Endothelial cell of umbilical vein (primary cell): ENCODE measurements at regions not wholly inside any gene's neighbourhood (a gene's known extent, or its start where the extent isn't known, plus 50 kb on each side); places are given as distances from the start of the nearest gene placed in this dataset.

Source experiments
- BruUV-seq: library from RNA; stranded (reverse); fragments of 400-500 nt; replicated peaks from 2 replicates; lab custom pipeline; 2021; lab: Mats Ljungman, UMichigan
- CTCF ChIA-PET: fragments of 300-600, 350-600 bp; sonication (Branson Sonifier 250); formaldehyde crosslinking; loops from one replicate; lab custom pipeline; 2021; ENCODE audit warnings: antibody characterized with exemption, inconsistent platforms; lab: Charles Lee
- POLR2A ChIA-PET: fragments of 300-600, 350-600 bp; sonication (Branson Sonifier 250); formaldehyde crosslinking; loops from one replicate; lab custom pipeline; 2021; ENCODE audit warnings: antibody characterized with exemption, inconsistent platforms; lab: Charles Lee
- DNase-seq: peaks from one replicate; pipeline ENCODE4 v3.0.0-alpha.2; 2011; ENCODE audit warnings: low read depth, low spot score
- FAIRE-seq: peaks from 2 replicates; lab custom pipeline; 2011; peaks lifted over from hg19 to GRCh38; lab: Jason Lieb, UNC
- H2AFZ ChIP-seq: 2 replicates; pipeline ENCODE4 v1.6.0; 2012; ENCODE audit warnings: low read depth, low read length, control low read depth, inconsistent platforms
- H3K27ac ChIP-seq: 2 replicates; pipeline ENCODE4 v1.5.1; 2011; ENCODE audit warnings: low read depth, mild to moderate bottlenecking, control low read depth, low read length, moderate library complexity; ENCODE audit not compliant: insufficient read depth
- H3K27me3 ChIP-seq, 2 experiments: 2 replicates each; pipeline versions ENCODE4 v1.6.0 to v1.6.1; 2011; ENCODE audit warnings: low read length in 2 of 2, mixed read lengths in 1 of 2; ENCODE audit not compliant: control insufficient read depth in 2 of 2, insufficient read depth in 2 of 2
- H3K36me3 ChIP-seq, 2 experiments: 2 replicates in 1 of 2; 3 replicates in 1 of 2; pipeline ENCODE4 v1.5.1; 2011; ENCODE audit warnings: low read length in 2 of 2, mild to moderate bottlenecking in 1 of 2, moderate library complexity in 1 of 2; ENCODE audit not compliant: control insufficient read depth in 2 of 2, insufficient read depth in 2 of 2; ENCODE audit errors: extremely low read depth in 1 of 2
- H3K4me1 ChIP-seq: 3 replicates; pipeline ENCODE4 v1.5.1; 2011; ENCODE audit warnings: mild to moderate bottlenecking, low read length; ENCODE audit not compliant: control insufficient read depth, insufficient read depth; ENCODE audit errors: extremely low read depth
- H3K4me2 ChIP-seq: 2 replicates; pipeline ENCODE4 v1.6.1; 2011; ENCODE audit warnings: low read length, control low read depth, mixed read lengths; ENCODE audit not compliant: insufficient read depth
- H3K4me3 ChIP-seq, 3 experiments: fragments of 200-600 bp in 1 of 3; sonication (generic), shearing (Covaris generic) in 1 of 3; replicated peaks in 1 of 3; 2 replicates each; pipeline ENCODE4 v1.5.1; 2011 to 2016; ENCODE audit warnings: control low read depth in 3 of 3, low read length in 3 of 3, mild to moderate bottlenecking in 2 of 3, inconsistent platforms in 1 of 3, low read depth in 1 of 3, moderate library complexity in 1 of 3; ENCODE audit not compliant: insufficient read depth in 1 of 3
- H3K79me2 ChIP-seq: 2 replicates; pipeline ENCODE4 v1.6.0; 2012; ENCODE audit warnings: low read length, inconsistent platforms; ENCODE audit not compliant: control insufficient read depth, insufficient read depth
- H3K9ac ChIP-seq: replicated peaks from 2 replicates; pipeline ENCODE3; 2011; ENCODE audit warnings: low read length, control low read depth; ENCODE audit not compliant: insufficient read depth; ENCODE audit errors: extremely low read depth
- H3K9me1 ChIP-seq: replicated peaks from 3 replicates; pipeline ENCODE4 v1.6.0; 2011; ENCODE audit warnings: mild to moderate bottlenecking, low read length; ENCODE audit not compliant: control insufficient read depth, insufficient read depth; ENCODE audit errors: extremely low read depth
- H3K9me3 ChIP-seq: replicated peaks from 2 replicates; pipeline ENCODE4 v1.5.1; 2012; ENCODE audit warnings: low read length, inconsistent platforms; ENCODE audit not compliant: control insufficient read depth, insufficient read depth
- H4K20me1 ChIP-seq: replicated peaks from 2 replicates; pipeline ENCODE3; 2011; ENCODE audit warnings: mild to moderate bottlenecking, low read length; ENCODE audit not compliant: control insufficient read depth, insufficient read depth; ENCODE audit errors: extremely low read depth
- CTCF ChIP-seq, 2 donors: IDR thresholded peaks; 1 replicate in 1 of 2; 2 replicates in 1 of 2; pipeline ENCODE4 v1.5.1; 2011; ENCODE audit warnings: low read length in 2 of 2, mild to moderate bottlenecking in 2 of 2, moderate library complexity in 2 of 2, control low read depth in 1 of 2, inconsistent platforms in 1 of 2, low read depth in 1 of 2; ENCODE audit not compliant: insufficient read depth in 1 of 2; ENCODE audit errors: extremely low read depth in 1 of 2
- EZH2 ChIP-seq: IDR thresholded peaks from 2 replicates; pipeline ENCODE4 v1.6.1; 2012; ENCODE audit warnings: borderline replicate concordance, low read depth, mild to moderate bottlenecking, moderate library complexity, low read length, inconsistent platforms; ENCODE audit not compliant: severe bottlenecking
- FOS ChIP-seq: IDR thresholded peaks from 2 replicates; pipeline ENCODE4 v1.6.1; 2011; ENCODE audit warnings: mild to moderate bottlenecking, low read length, moderate library complexity, borderline replicate concordance; ENCODE audit not compliant: insufficient read depth
- GATA2 ChIP-seq: IDR thresholded peaks from 2 replicates; pipeline ENCODE4 v1.7.0; 2011; ENCODE audit warnings: low read depth, mild to moderate bottlenecking, moderate library complexity, mixed read lengths, low read length; ENCODE audit not compliant: insufficient read length, insufficient read depth
- JUN ChIP-seq: IDR thresholded peaks from 2 replicates; pipeline ENCODE4 v1.6.1; 2011; ENCODE audit warnings: borderline replicate concordance, low read depth; ENCODE audit not compliant: insufficient read length, insufficient read depth
- MYC ChIP-seq: IDR thresholded peaks from one replicate; pipeline ENCODE4 v1.6.1; 2011; ENCODE audit warnings: mild to moderate bottlenecking, low read depth, low read length
- POLR2A ChIP-seq: IDR thresholded peaks from 2 replicates; pipeline ENCODE4 v1.6.1; 2012; ENCODE audit warnings: low read depth, mild to moderate bottlenecking, control low read depth, low read length
- POLR2AphosphoS5 ChIP-seq: IDR thresholded peaks from 2 replicates; pipeline ENCODE4 v1.6.1; 2012; ENCODE audit warnings: low read depth, mild to moderate bottlenecking, control low read depth, low read length, moderate library complexity; ENCODE audit not compliant: insufficient read depth
- dilution Hi-C: fragments of 300-500 bp; cut with MboI; formaldehyde crosslinking; loops from one replicate; pipeline ENCODE4 v1.15.0; 2019; ENCODE audit warnings: low sequenced_read_pairs; ENCODE audit not compliant: extremely low pct_ligation_motif_present
- intact Hi-C: fragments of 100-400 bp; cut with micrococcal nuclease; formaldehyde crosslinking; loops from one replicate; pipeline ENCODE4 v1.10.0; 2022
- TF ChIP-seq, protein P1 (sequence below): IDR thresholded peaks from 2 replicates; pipeline ENCODE4 v1.6.1; 2011; ENCODE audit not compliant: insufficient read depth, insufficient read length

DNA sequence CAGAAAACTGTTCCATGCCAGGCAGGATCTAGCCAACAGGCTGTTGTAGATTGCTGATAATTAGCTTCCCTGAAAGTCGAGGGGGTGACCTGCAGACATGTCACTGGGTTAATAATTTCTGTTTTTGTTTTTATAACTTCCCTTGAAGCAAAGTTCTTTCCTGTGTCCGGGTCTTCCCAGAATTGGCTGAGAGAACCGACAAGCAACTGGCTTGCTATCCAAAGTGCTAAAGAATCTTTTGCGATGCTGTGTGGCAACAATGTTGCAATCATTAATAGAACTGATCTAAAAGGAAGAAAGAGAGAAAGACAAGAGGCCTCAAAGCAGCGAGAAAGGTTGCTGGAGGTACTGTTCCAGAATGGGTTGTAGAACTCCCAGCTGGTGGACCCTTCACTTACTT is 132.1 kb upstream of the DPP6 start:
- H3K4me3 ChIP-seq, result no peak overlapping the region
- no peak overlapping the region for H2AFZ ChIP-seq
- no TSS peak for BruUV-seq
- dilution Hi-C loops, result no loop called here
- TF ChIP-seq MYC (no peak), FOS (no peak), POLR2AphosphoS5 (no peak), GATA2 (no peak), CTCF (IDR thresholded peaks at IDR 0.05; ENCODE audit: extremely low read depth in 1 of 2, insufficient read depth in 1 of 2, low read depth in 1 of 2, low read length in 2 of 2) (no peak), POLR2A (no peak), EZH2 (no peak), JUN (no peak)
- TF ChIP-seq, protein P1, sequence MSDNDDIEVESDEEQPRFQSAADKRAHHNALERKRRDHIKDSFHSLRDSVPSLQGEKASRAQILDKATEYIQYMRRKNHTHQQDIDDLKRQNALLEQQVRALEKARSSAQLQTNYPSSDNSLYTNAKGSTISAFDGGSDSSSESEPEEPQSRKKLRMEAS, result no peak
- H3K9me1 ChIP-seq, result no peaks in the 10 kb centered on the region
- no peaks in the 10 kb centered on the region for H3K27me3 ChIP-seq
- H3K36me3 ChIP-seq, result no peaks in the 10 kb centered on the region
- peaks cover 7% of the 10 kb centered on the region for H3K9me3 ChIP-seq
- no peak overlapping the region for H3K4me2 ChIP-seq
- FAIRE-seq (no peak), DNase-seq (no peak)
- no peak overlapping the region for H3K27ac ChIP-seq
- intact Hi-C loops, result no loop called here
- ChIA-PET CTCF (no interaction called here), POLR2A (no interaction called here)
- no peaks in the 10 kb centered on the region for H3K4me1 ChIP-seq
- H3K9ac ChIP-seq, result no peak overlapping the region
- H3K79me2 ChIP-seq, result no peaks in the 10 kb centered on the region
- H4K20me1 ChIP-seq, result no peaks in the 10 kb centered on the region
